Endodermal cell (in vitro differentiated cells): ENCODE measurements at regions not wholly inside any gene's neighbourhood (a gene's known extent, or its start where the extent isn't known, plus 50 kb on each side); places are given as distances from the start of the nearest gene placed in this dataset.

ENCODE experiments used
- DNase-seq: peaks from one replicate; pipeline ENCODE4 v3.0.0-alpha.2; 2017
- H3K27ac ChIP-seq: 2 replicates; pipeline ENCODE4 v1.5.1; 2013; ENCODE audit warnings: mild to moderate bottlenecking, low read depth, low read length, moderate library complexity
- H3K27me3 ChIP-seq: 2 replicates; pipeline ENCODE4 v1.6.1; 2013; ENCODE audit warnings: mild to moderate bottlenecking, low read length, moderate library complexity; ENCODE audit not compliant: insufficient read depth, control insufficient read depth, poor library complexity, severe bottlenecking
- H3K36me3 ChIP-seq: 2 replicates; pipeline ENCODE4 v1.7.0; 2013; ENCODE audit warnings: mild to moderate bottlenecking, low read length, moderate library complexity; ENCODE audit not compliant: control insufficient read depth, insufficient read depth
- H3K4me1 ChIP-seq: one replicate; pipeline ENCODE4 v1.7.0; 2013; ENCODE audit warnings: low read length; ENCODE audit not compliant: control insufficient read depth, insufficient read depth
- H3K4me3 ChIP-seq: 2 replicates; pipeline ENCODE4 v1.5.1; 2013; ENCODE audit warnings: mild to moderate bottlenecking, low read length, moderate library complexity
- H3K9ac ChIP-seq: 2 replicates; pipeline ENCODE4 v1.6.1; 2013; ENCODE audit warnings: mild to moderate bottlenecking, low read length, moderate library complexity; ENCODE audit not compliant: poor library complexity, severe bottlenecking; ENCODE audit errors: extremely low read depth
- H3K9me3 ChIP-seq: 2 replicates; pipeline ENCODE4 v1.6.1; 2013; ENCODE audit warnings: mild to moderate bottlenecking, low read length, moderate library complexity; ENCODE audit not compliant: control insufficient read depth
- H3K27ac Mint-ChIP-seq: 2 replicates; pipeline ENCODE4 v1.8.0; 2020; ENCODE audit warnings: mixed read lengths
- H3K27me3 Mint-ChIP-seq: 2 replicates; pipeline ENCODE4 v1.8.0; 2021; ENCODE audit warnings: mild to moderate bottlenecking, mixed read lengths; ENCODE audit not compliant: insufficient read depth
- H3K36me3 Mint-ChIP-seq: 2 replicates; pipeline ENCODE4 v1.8.0; 2020; ENCODE audit warnings: low read depth, mixed read lengths
- H3K4me1 Mint-ChIP-seq: 2 replicates; pipeline ENCODE4 v1.8.0; 2020; ENCODE audit warnings: mixed read lengths
- H3K4me3 Mint-ChIP-seq: 2 replicates; pipeline ENCODE4 v1.8.0; 2020; ENCODE audit warnings: mild to moderate bottlenecking, moderate library complexity, mixed read lengths
- H3K9me3 Mint-ChIP-seq: 2 replicates; pipeline ENCODE4 v1.8.0; 2020; ENCODE audit warnings: mild to moderate bottlenecking, mixed read lengths
- WGBS, 2 experiments: methylation state at CpG; one replicate each; pipeline versions ENCODE4 v1.1.5 to v1.1.7; 2013; ENCODE audit warnings: missing lambda C conversion rate in 2 of 2, mixed read lengths in 1 of 2; ENCODE audit not compliant: insufficient coverage in 1 of 2, insufficient read length in 1 of 2; 5-methylcytosine and 5-hydroxymethylcytosine counted together
- TF ChIP-seq, protein P1 (sequence below): fragments of 200-600 bp; sonication (generic); conservative IDR thresholded peaks from 2 replicates; pipeline ENCODE4 v1.5.0; 2021; ENCODE audit warnings: antibody characterized with exemption, mild to moderate bottlenecking

DNA sequence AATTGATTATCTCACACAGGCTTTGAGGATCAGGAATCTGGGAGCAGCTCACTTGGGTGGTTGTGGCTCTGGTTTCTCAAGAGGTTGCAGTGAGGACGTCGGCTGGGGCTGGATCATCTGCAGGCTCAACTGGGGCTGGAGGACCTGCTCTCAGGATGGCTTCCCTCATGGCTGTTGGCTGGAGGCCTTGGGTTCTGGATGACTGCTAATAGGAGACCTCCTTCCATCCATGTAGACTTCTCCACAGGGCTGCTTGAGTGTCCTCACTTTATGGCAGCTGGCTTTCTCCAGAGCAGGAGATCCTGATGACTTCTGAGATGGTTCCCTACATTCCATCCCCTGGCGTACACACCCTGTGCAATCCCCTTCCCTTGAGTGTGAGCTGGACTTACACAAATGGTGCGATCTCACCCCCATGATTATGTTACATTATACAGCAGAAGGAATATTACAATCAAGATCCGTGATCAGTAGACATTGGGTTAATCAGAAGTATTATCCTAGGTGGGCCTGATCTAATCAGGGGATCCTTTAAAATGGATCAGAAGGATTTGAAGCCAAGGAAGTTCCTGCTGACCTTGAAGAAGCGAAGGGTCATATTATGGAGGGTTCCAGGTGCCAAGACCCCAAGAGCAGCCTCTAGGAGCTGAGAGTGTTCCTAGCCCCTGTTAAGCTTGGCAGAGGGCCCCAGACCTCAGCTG, 122.2 kb downstream of the CXCL12 start:
- Histone ChIP-seq H3K36me3 (no peaks in the 10 kb centered on the region), H3K4me3 (no peak overlapping the region), H3K4me1 (no peaks in the 10 kb centered on the region), H3K27ac (no peak overlapping the region), H3K9me3 (peaks cover 15% of the 10 kb centered on the region), H3K27me3 (no peaks in the 10 kb centered on the region), H3K9ac (no peak overlapping the region)
- H3K27ac Mint-ChIP-seq, result no peak overlapping the region
- no peak overlapping the region for H3K4me3 Mint-ChIP-seq
- H3K36me3 Mint-ChIP-seq, result no peaks in the 10 kb centered on the region
- peaks cover 16% of the 10 kb centered on the region for H3K9me3 Mint-ChIP-seq
- WGBS, 2 experiments, result 92 to 96% methylated on average over 3 to 6 of the region's 6 CpGs
- TF ChIP-seq, protein P1, sequence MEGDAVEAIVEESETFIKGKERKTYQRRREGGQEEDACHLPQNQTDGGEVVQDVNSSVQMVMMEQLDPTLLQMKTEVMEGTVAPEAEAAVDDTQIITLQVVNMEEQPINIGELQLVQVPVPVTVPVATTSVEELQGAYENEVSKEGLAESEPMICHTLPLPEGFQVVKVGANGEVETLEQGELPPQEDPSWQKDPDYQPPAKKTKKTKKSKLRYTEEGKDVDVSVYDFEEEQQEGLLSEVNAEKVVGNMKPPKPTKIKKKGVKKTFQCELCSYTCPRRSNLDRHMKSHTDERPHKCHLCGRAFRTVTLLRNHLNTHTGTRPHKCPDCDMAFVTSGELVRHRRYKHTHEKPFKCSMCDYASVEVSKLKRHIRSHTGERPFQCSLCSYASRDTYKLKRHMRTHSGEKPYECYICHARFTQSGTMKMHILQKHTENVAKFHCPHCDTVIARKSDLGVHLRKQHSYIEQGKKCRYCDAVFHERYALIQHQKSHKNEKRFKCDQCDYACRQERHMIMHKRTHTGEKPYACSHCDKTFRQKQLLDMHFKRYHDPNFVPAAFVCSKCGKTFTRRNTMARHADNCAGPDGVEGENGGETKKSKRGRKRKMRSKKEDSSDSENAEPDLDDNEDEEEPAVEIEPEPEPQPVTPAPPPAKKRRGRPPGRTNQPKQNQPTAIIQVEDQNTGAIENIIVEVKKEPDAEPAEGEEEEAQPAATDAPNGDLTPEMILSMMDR, result no peak
- H3K27me3 Mint-ChIP-seq, result peaks cover 3% of the 10 kb centered on the region
- H3K4me1 Mint-ChIP-seq, result peaks cover 9% of the 10 kb centered on the region
- DNase-seq, result no peak

DNA sequence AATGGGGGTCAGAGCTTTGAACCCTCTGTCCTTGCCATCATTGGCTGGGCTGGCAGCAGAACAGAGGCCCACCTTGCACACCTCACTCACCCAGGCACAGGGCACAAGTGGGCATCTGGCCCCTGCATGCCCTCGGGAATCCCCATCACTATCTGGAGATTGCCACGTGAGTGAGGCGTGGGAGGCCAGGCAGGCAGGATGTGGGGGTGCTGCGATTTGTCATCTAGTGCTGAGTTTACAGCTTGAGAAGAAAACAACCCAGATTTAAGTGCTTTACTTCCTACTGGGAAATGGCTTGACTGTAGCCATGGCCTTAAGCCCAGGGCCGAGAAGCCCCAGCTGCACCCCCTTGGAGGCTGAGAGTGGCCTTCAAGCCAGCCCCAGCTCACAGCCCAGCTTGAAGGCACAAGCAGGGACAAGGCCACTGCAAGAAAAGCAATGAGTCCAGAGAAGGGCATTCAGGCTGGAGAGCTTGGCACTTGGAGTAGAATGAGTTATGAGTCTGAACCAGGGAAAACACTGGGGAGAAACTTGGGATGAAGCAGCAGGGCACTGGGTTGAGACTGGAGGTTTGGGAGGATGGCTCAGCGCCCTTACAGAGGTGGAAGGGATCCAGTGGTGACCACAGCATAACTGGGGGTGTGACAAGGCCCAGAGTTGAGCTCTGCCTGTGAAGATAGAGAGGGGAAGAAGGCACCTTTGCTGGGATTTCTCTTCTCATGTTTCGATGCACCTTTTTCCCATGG, 123.0 kb downstream of the CXCL12 start:
- no peaks in the 10 kb centered on the region for H3K36me3 Mint-ChIP-seq
- 93 to 97% methylated on average over 6 to 7 of the region's 7 CpGs for WGBS, 2 experiments
- H3K4me1 Mint-ChIP-seq, result peaks cover 9% of the 10 kb centered on the region
- Histone ChIP-seq H3K27me3 (no peaks in the 10 kb centered on the region), H3K9ac (no peak overlapping the region), H3K9me3 (peaks cover 9% of the 10 kb centered on the region), H3K4me3 (no peak overlapping the region), H3K36me3 (no peaks in the 10 kb centered on the region), H3K27ac (no peak overlapping the region), H3K4me1 (no peaks in the 10 kb centered on the region)
- H3K27ac Mint-ChIP-seq, result no peak overlapping the region
- peaks cover 8% of the 10 kb centered on the region for H3K9me3 Mint-ChIP-seq
- TF ChIP-seq, protein P1, result no peak
- DNase-seq, result no peak
- H3K4me3 Mint-ChIP-seq, result no peak overlapping the region
- peaks cover 1% of the 10 kb centered on the region for H3K27me3 Mint-ChIP-seq

DNA sequence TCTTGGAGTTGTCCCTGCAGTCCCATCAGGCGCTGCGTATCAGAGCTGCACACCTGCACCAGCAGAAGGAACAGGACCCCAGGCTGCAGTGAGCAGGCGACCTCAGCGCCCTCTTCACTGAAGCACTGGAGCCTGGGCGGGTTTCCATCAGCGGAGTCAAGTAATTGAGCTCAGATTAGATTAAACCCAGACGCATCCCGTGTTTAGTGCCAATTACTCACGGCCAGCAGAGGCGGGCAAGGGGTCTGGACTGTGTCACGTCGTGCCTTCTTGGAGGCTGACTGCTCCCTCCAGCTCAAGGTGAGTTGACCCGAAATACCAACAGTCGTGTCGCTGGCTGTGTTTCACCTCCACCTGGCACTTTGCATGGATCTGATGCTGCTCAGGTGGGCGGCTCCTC, 123.6 kb downstream of the CXCL12 start:
- no peak overlapping the region for H3K27ac ChIP-seq
- peaks cover 2% of the 10 kb centered on the region for H3K9me3 Mint-ChIP-seq
- no peaks in the 10 kb centered on the region for H3K27me3 ChIP-seq
- no peaks in the 10 kb centered on the region for H3K36me3 Mint-ChIP-seq
- no peak for DNase-seq
- H3K27me3 Mint-ChIP-seq, result peaks cover 1% of the 10 kb centered on the region
- 93 to 98% methylated on average over 11 to 16 of the region's 16 CpGs for WGBS, 2 experiments
- no peak overlapping the region for H3K4me3 ChIP-seq
- H3K27ac Mint-ChIP-seq, result no peak overlapping the region
- no peaks in the 10 kb centered on the region for H3K4me1 ChIP-seq
- H3K4me3 Mint-ChIP-seq, result no peak overlapping the region
- no peak overlapping the region for H3K9ac ChIP-seq
- H3K4me1 Mint-ChIP-seq, result peaks cover 9% of the 10 kb centered on the region
- TF ChIP-seq, protein P1, result no peak
- H3K9me3 ChIP-seq, result peaks cover 3% of the 10 kb centered on the region
- H3K36me3 ChIP-seq, result no peaks in the 10 kb centered on the region
